Pancreas (tissue), 10 donors: ENCODE measurements at regions not wholly inside any gene's neighbourhood (a gene's known extent, or its start where the extent isn't known, plus 50 kb on each side); places are given as distances from the start of the nearest gene placed in this dataset.

Experiments
- ATAC-seq, 4 donors: fragments of 200-7000 bp; cut with Tn5 transposase; one replicate each; pipeline versions ENCODE4 v1.8.0 to v1.9.1; 2020; ENCODE audit warnings: mild to moderate bottlenecking in 4 of 4, moderate library complexity in 4 of 4
- DNase-seq, 6 donors: peaks; one replicate each; pipeline ENCODE4 v3.0.0-alpha.2; 2020
- FAIRE-seq: peaks from 2 replicates; lab custom pipeline; 2012; peaks lifted over from hg19 to GRCh38; lab: Jason Lieb, UNC
- H3K27ac ChIP-seq, 4 donors: fragments of 200-600 bp; sonication (generic); 1 replicate in 3 of 4; 2 replicates in 1 of 4; pipeline versions ENCODE4 v1.5.0 to v1.8.0; 2020
- H3K27me3 ChIP-seq, 4 donors: fragments of 200-600 bp; one replicate each; pipeline ENCODE4 v1.8.0; 2021
- H3K36me3 ChIP-seq, 3 donors: fragments of 200-600 bp; sonication (generic) in 1 of 3; one replicate each; pipeline versions ENCODE4 v1.5.0 to v1.8.0; 2020 to 2021
- H3K4me1 ChIP-seq, 3 donors: fragments of 200-600 bp; one replicate each; pipeline ENCODE4 v1.8.0; 2021
- H3K4me3 ChIP-seq, 4 donors: fragments of 200-600 bp; sonication (generic) in 2 of 4; one replicate each; pipeline versions ENCODE4 v1.5.0 to v1.8.0; 2020 to 2021
- H3K9me3 ChIP-seq, 4 donors: fragments of 200-600 bp; one replicate each; pipeline ENCODE4 v1.8.0; 2021
- WGBS, 2 donors: extraction: QIAGEN DNeasy Blood & Tissue Kit; methylation state at CpG; one replicate each; pipeline ENCODE4 v1.1.7; 2013; 5-methylcytosine and 5-hydroxymethylcytosine counted together
- intact Hi-C, 3 donors: fragments of 100-400 bp; cut with DNase I; formaldehyde crosslinking; loops; one replicate each; pipeline versions ENCODE4 v1.11.1 to v1.14.2; 2022
- TF ChIP-seq, protein P1 (sequence below), 4 donors: fragments of 200-600 bp; sonication (generic) in 3 of 4; IDR thresholded peaks; one replicate each; pipeline versions ENCODE4 v1.5.0 to v1.8.0; 2021; ENCODE audit warnings: antibody characterized with exemption in 4 of 4
- donor health status: healthy with polysubstance abuse.
- donor health status: DM: no; HTN: no; CAD: no; lungs with moderate emphysema.
- donor health status: DM: no; HTN: no; CAD: no.
- donor health status: control.
- donor health status: control.
- donor health status: Bipolar disorder and iron deficiency.
- donor health status: DM: yes; HTN: yes; CAD: no.
- donor health status: DM: no; HTN: no; CAD: no.
- donor health status: DM: no; HTN: no; CAD: no.
- donor health status: DM: yes; HTN: yes; CAD: no.

DNA sequence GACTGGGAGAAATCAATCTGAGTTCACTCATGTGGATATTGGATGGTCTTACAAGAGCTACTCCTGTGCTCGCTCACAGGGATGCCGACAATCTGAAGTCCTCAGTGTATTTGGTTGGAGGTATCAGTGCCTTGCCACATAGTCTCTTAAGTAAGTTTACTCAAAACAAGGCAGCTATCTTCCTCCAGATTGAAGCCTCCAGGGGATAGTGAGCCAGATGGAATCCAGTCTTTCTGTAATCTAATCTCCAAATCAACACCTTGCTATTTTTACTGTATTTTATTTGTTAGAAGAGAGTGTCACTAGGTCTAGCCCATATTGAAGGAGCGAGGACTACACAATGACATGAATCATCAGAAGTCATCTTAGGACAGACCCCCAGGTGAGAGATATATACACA, 456.6 kb upstream of the POT1 start:
- Histone ChIP-seq H3K36me3 (no peaks in the 10 kb centered on the region), H3K27me3 (no peaks in the 10 kb centered on the region), H3K27ac (no peak overlapping the region), H3K4me3 (no peak overlapping the region), H3K4me1 (no peaks in the 10 kb centered on the region), H3K9me3 (no peaks in the 10 kb centered on the region)
- intact Hi-C loops: no loop called here
- FAIRE-seq (no peak), ATAC-seq (no peak), DNase-seq (no peak)
- TF ChIP-seq, protein P1, sequence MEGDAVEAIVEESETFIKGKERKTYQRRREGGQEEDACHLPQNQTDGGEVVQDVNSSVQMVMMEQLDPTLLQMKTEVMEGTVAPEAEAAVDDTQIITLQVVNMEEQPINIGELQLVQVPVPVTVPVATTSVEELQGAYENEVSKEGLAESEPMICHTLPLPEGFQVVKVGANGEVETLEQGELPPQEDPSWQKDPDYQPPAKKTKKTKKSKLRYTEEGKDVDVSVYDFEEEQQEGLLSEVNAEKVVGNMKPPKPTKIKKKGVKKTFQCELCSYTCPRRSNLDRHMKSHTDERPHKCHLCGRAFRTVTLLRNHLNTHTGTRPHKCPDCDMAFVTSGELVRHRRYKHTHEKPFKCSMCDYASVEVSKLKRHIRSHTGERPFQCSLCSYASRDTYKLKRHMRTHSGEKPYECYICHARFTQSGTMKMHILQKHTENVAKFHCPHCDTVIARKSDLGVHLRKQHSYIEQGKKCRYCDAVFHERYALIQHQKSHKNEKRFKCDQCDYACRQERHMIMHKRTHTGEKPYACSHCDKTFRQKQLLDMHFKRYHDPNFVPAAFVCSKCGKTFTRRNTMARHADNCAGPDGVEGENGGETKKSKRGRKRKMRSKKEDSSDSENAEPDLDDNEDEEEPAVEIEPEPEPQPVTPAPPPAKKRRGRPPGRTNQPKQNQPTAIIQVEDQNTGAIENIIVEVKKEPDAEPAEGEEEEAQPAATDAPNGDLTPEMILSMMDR (IDR thresholded peaks at IDR 0.05): no peak
- WGBS, 2 donors: 42 to 44% methylated on average over 3 of the region's 3 CpGs

DNA sequence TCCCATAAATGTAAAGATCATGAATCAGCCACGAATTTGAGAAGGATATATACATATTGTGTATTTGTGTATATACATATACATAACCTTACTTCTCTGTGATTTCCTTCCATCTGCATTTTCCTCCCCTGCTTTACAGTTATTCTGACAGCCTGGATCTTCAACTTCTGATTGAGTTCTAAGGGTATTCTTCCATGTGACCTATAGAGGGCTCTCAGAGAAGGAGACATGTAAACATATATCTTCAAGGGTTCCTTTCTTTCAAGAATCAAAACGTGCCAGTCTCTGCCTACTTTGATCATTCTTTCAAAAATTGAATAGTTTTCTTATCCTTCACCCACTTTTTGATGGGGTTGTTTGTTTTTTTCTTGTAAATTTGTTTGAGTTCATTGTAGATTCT, 453.7 kb upstream of the POT1 start:
- Histone ChIP-seq H3K4me3 (no peak overlapping the region), H3K36me3 (no peaks in the 10 kb centered on the region), H3K27me3 (no peaks in the 10 kb centered on the region), H3K9me3 (no peaks in the 10 kb centered on the region), H3K27ac (no peak overlapping the region), H3K4me1 (no peaks in the 10 kb centered on the region)
- TF ChIP-seq, protein P1 (IDR thresholded peaks at IDR 0.05): no peak
- WGBS, 2 donors: 18 to 27% methylated on average over 2 of the region's 2 CpGs
- intact Hi-C loops: no loop called here
- FAIRE-seq (no peak), DNase-seq (no peak), ATAC-seq (no peak)

DNA sequence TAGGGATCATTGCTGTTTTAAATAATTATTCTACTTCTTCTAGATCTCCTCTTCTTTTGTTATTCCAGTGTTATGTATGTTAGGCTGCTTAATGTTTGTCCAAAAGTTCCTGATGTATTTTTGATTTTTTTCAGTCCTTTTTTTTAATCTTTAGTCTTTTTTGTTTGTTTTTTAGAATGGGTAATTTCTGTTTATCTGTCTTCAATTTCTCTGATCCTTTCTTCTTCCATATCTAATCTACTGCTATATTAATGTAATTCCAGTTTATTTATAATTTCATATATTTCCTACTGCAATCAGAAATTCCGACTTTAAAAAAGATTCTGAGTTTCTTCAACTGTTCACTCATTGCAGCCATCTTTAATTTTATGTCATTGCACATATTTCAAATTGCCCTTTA, 452.8 kb upstream of the POT1 start:
- FAIRE-seq: no peak

DNA sequence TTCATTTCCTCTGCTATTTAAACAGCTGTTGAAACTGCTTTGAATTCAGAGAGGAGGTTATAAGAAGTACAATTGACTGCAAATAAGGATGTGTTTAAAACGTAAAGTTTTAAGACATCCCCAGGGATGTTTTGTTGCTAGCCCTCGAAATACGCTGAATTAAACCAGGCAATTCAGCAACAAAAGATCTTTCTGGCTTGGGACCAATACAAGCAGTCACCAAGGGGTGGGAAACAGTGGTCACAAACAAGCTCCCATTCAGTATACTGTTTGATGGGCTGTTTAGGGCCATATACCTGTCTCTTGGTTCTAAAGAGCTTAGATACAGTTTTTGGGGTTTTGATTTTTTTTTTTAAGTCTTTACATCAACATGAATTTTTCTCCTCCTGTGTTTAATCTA, 446.3 kb upstream of the POT1 start:
- intact Hi-C loops: no loop called here
- no peak for ATAC-seq
- WGBS, 2 donors: 58 to 74% methylated on average over 3 of the region's 3 CpGs

More for the DNA sequence above, 452.8 kb upstream of the POT1 start:
- intact Hi-C loops: no loop called here
- H3K27me3 ChIP-seq: no peaks in the 10 kb centered on the region
- DNase-seq: no peak
- TF ChIP-seq, protein P1 (IDR thresholded peaks at IDR 0.05): no peak
- no peaks in the 10 kb centered on the region for H3K36me3 ChIP-seq
- H3K9me3 ChIP-seq: no peaks in the 10 kb centered on the region
- ATAC-seq: no peak
- WGBS, 2 donors: 46 to 65% methylated on average over 1 of the region's 1 CpG
- H3K4me3 ChIP-seq: no peak overlapping the region
- no peaks in the 10 kb centered on the region for H3K4me1 ChIP-seq
- no peak overlapping the region for H3K27ac ChIP-seq

DNA sequence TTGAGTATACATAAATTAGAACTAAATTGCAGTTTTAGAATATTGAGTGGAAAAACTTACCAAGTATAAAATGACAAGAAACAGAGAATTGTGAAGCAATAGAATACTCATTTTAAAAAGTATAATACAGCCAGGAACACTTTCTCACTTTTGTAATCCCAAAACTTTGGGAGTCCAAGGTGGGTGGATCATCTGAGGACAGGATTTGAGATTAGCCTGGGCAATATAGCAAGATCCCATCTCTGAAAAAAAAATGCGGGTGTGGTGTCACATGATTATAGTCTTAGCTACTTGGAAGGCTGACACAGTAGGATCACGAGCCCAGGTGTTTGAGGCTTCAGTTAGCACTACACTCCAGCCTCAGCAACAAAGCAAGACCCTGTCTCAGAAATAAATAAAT, 440.9 kb upstream of the POT1 start:
- no peaks in the 10 kb centered on the region for H3K27me3 ChIP-seq
- no peaks in the 10 kb centered on the region for H3K36me3 ChIP-seq
- 49 to 67% methylated on average over 2 of the region's 2 CpGs for WGBS, 2 donors
- TF ChIP-seq, protein P1 (IDR thresholded peaks at IDR 0.05): no peak
- H3K9me3 ChIP-seq: no peaks in the 10 kb centered on the region
- intact Hi-C loops: no loop called here
- no peak overlapping the region for H3K27ac ChIP-seq
- FAIRE-seq (no peak), DNase-seq (no peak), ATAC-seq (no peak)
- H3K4me1 ChIP-seq: no peaks in the 10 kb centered on the region
- H3K4me3 ChIP-seq: no peak overlapping the region

More for the DNA sequence above, 446.3 kb upstream of the POT1 start:
- TF ChIP-seq, protein P1 (IDR thresholded peaks at IDR 0.05): no peak
- DNase-seq (no peak), FAIRE-seq (no peak)
- Histone ChIP-seq H3K4me1 (no peaks in the 10 kb centered on the region), H3K9me3 (no peaks in the 10 kb centered on the region), H3K27me3 (no peaks in the 10 kb centered on the region), H3K4me3 (no peak overlapping the region), H3K27ac (no peak overlapping the region), H3K36me3 (no peaks in the 10 kb centered on the region)
